ENCODE measurements at regions not wholly inside any gene's neighbourhood (a gene's known extent, or its start where the extent isn't known, plus 50 kb on each side); places are given as distances from the start of the nearest gene placed in this dataset.

DNA sequence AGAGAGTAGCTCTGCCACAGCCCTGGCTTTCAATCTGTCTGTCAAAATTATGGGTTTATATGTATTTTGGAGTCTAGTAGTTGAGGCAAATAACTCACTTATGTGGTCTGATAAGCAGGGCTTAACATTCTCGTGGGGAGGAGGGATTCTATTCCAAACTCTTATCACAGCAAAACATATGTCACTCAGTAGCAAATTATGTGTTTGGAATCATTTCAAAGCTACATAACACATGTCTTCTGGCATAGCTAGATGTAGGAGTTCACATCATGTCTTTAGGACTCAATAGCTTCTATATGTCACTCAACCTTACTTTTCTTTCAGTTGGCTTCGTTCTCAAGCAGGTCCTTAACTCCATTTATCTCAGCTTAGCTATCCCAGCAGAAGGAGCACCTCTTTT, 144.5 kb upstream of the SEMA6A start:
- TF ChIP-seq POLR2A (IDR thresholded peaks at IDR 0.05), result no peak
- TF ChIP-seq, protein P1, sequence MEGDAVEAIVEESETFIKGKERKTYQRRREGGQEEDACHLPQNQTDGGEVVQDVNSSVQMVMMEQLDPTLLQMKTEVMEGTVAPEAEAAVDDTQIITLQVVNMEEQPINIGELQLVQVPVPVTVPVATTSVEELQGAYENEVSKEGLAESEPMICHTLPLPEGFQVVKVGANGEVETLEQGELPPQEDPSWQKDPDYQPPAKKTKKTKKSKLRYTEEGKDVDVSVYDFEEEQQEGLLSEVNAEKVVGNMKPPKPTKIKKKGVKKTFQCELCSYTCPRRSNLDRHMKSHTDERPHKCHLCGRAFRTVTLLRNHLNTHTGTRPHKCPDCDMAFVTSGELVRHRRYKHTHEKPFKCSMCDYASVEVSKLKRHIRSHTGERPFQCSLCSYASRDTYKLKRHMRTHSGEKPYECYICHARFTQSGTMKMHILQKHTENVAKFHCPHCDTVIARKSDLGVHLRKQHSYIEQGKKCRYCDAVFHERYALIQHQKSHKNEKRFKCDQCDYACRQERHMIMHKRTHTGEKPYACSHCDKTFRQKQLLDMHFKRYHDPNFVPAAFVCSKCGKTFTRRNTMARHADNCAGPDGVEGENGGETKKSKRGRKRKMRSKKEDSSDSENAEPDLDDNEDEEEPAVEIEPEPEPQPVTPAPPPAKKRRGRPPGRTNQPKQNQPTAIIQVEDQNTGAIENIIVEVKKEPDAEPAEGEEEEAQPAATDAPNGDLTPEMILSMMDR (IDR thresholded peaks at IDR 0.05), result no peak

All from vagina (tissue), 2 donors.